ENCODE measurements at regions not wholly inside any gene's neighbourhood (a gene's known extent, or its start where the extent isn't known, plus 50 kb on each side); places are given as distances from the start of the nearest gene placed in this dataset.

- no peak overlapping the region for H3K4me3 Mint-ChIP-seq
- no peak overlapping the region for H3K27ac Mint-ChIP-seq
- TF ChIP-seq CTCF (IDR thresholded peaks at IDR 0.05): no peak
- H3K4me1 Mint-ChIP-seq: no peaks in the 10 kb centered on the region
- ChIA-PET POLR2A (no interaction called here), CTCF (no interaction called here)
- intact Hi-C loops (cut with micrococcal nuclease): no loop called here
- DNase-seq (no peak), ATAC-seq (ENCODE audit: low read depth) (no peak)
- H3K36me3 Mint-ChIP-seq (ENCODE audit: low read depth): no peaks in the 10 kb centered on the region
- H3K9me3 Mint-ChIP-seq: no peaks in the 10 kb centered on the region
- peaks cover 16% of the 10 kb centered on the region for H3K27me3 Mint-ChIP-seq
Measured at GRCh38 chr2:18154812-18155211, 276.3 kb downstream of the KCNS3 start.

- H3K4me1 Mint-ChIP-seq: no peaks in the 10 kb centered on the region
- H3K27ac Mint-ChIP-seq: no peak overlapping the region
- no peak overlapping the region for H3K4me3 Mint-ChIP-seq
- no peak for TF ChIP-seq CTCF (IDR thresholded peaks at IDR 0.05)
- ChIA-PET CTCF (no interaction called here), POLR2A (no interaction called here)
- ATAC-seq (ENCODE audit: low read depth): no peak
- H3K27me3 Mint-ChIP-seq: peaks cover 15% of the 10 kb centered on the region
- H3K9me3 Mint-ChIP-seq: no peaks in the 10 kb centered on the region
- DNase-seq: no peak
- intact Hi-C loops (cut with micrococcal nuclease): no loop called here
- H3K36me3 Mint-ChIP-seq (ENCODE audit: low read depth): no peaks in the 10 kb centered on the region
Measured at GRCh38 chr2:18154259-18154658, 275.8 kb downstream of the KCNS3 start.

- Mint-ChIP-seq H3K27me3 (peaks cover 13% of the 10 kb centered on the region), H3K27ac (no peak overlapping the region), H3K36me3 (ENCODE audit: low read depth) (no peaks in the 10 kb centered on the region), H3K4me3 (no peak overlapping the region), H3K9me3 (no peaks in the 10 kb centered on the region), H3K4me1 (no peaks in the 10 kb centered on the region)
- POLR2A ChIA-PET: no interaction called here
- no peak for ATAC-seq (ENCODE audit: low read depth)
- no peak for DNase-seq
- CTCF ChIA-PET: no interaction called here
- intact Hi-C loops (cut with micrococcal nuclease): no loop called here
- TF ChIP-seq CTCF (IDR thresholded peaks at IDR 0.05): no peak
Measured at GRCh38 chr2:18153741-18154140, 275.3 kb downstream of the KCNS3 start.

- H3K36me3 Mint-ChIP-seq (ENCODE audit: low read depth): no peaks in the 10 kb centered on the region
- H3K9me3 Mint-ChIP-seq: no peaks in the 10 kb centered on the region
- H3K4me1 Mint-ChIP-seq: no peaks in the 10 kb centered on the region
- no peak overlapping the region for H3K4me3 Mint-ChIP-seq
- ChIA-PET POLR2A (no interaction called here), CTCF (no interaction called here)
- H3K27me3 Mint-ChIP-seq: peaks cover 15% of the 10 kb centered on the region
- no peak for ATAC-seq (ENCODE audit: low read depth)
- intact Hi-C loops (cut with micrococcal nuclease): no loop called here
- no peak overlapping the region for H3K27ac Mint-ChIP-seq
- no peak for TF ChIP-seq CTCF (IDR thresholded peaks at IDR 0.05)
- no peak for DNase-seq
Measured at GRCh38 chr2:18151237-18151636, 272.8 kb downstream of the KCNS3 start.

GRCh38 chr2:18149660-18150246, 271.3 kb downstream of the KCNS3 start:
- Mint-ChIP-seq H3K27ac (no peak overlapping the region), H3K4me1 (no peaks in the 10 kb centered on the region), H3K4me3 (no peak overlapping the region), H3K27me3 (peaks cover 18% of the 10 kb centered on the region), H3K36me3 (ENCODE audit: low read depth) (no peaks in the 10 kb centered on the region), H3K9me3 (no peaks in the 10 kb centered on the region)
- intact Hi-C loops (cut with micrococcal nuclease): loop anchor here (1.0 kb wide), 2 partner anchors 298 to 430 kb away; no protein-coding TSS in a partner anchor
- ChIA-PET POLR2A (no interaction called here), CTCF (interaction anchor here (0.7 to 2.6 kb wide), 6 partner anchors 14 to 430 kb away, joined by 3 to 13 read pairs (median 5); no protein-coding TSS in a partner anchor)
- DNase-seq: no peak
- TF ChIP-seq CTCF (IDR thresholded peaks at IDR 0.05): no peak
- no peak for ATAC-seq (ENCODE audit: low read depth)

All from activated B cell treated with CpG ODN at 0.5 μM for 24 hours (primary cell).